Muscle layer of duodenum (tissue), 2 donors: ENCODE measurements at regions not wholly inside any gene's neighbourhood (a gene's known extent, or its start where the extent isn't known, plus 50 kb on each side); places are given as distances from the start of the nearest gene placed in this dataset.

Experiments used
- H3K27ac ChIP-seq: one replicate; pipeline ENCODE4 v1.7.0; 2013; ENCODE audit warnings: mild to moderate bottlenecking, low read length
- H3K27me3 ChIP-seq: one replicate; pipeline ENCODE4 v1.7.0; 2013; ENCODE audit warnings: low read depth, mild to moderate bottlenecking, control low read depth, low read length
- H3K36me3 ChIP-seq, 2 donors: one replicate each; pipeline ENCODE4 v1.7.0; 2013; ENCODE audit warnings: low read length in 2 of 2, control low read depth in 1 of 2, mild to moderate bottlenecking in 1 of 2; ENCODE audit not compliant: insufficient read depth in 2 of 2, control insufficient read depth in 1 of 2
- H3K4me1 ChIP-seq, 2 donors: one replicate each; pipeline ENCODE4 v1.7.0; 2013; ENCODE audit warnings: low read length in 2 of 2, mild to moderate bottlenecking in 2 of 2, control low read depth in 1 of 2, moderate library complexity in 1 of 2; ENCODE audit not compliant: insufficient read depth in 2 of 2, control insufficient read depth in 1 of 2
- H3K4me3 ChIP-seq, 2 donors: one replicate each; pipeline ENCODE4 v1.7.0; 2013; ENCODE audit warnings: low read length in 2 of 2, low read depth in 1 of 2, mild to moderate bottlenecking in 1 of 2
- H3K9me3 ChIP-seq, 2 donors: one replicate each; pipeline ENCODE4 v1.7.0; 2013; ENCODE audit warnings: low read length in 2 of 2, control low read depth in 1 of 2, mild to moderate bottlenecking in 1 of 2; ENCODE audit not compliant: control insufficient read depth in 1 of 2
- donor health status: healthy.

DNA sequence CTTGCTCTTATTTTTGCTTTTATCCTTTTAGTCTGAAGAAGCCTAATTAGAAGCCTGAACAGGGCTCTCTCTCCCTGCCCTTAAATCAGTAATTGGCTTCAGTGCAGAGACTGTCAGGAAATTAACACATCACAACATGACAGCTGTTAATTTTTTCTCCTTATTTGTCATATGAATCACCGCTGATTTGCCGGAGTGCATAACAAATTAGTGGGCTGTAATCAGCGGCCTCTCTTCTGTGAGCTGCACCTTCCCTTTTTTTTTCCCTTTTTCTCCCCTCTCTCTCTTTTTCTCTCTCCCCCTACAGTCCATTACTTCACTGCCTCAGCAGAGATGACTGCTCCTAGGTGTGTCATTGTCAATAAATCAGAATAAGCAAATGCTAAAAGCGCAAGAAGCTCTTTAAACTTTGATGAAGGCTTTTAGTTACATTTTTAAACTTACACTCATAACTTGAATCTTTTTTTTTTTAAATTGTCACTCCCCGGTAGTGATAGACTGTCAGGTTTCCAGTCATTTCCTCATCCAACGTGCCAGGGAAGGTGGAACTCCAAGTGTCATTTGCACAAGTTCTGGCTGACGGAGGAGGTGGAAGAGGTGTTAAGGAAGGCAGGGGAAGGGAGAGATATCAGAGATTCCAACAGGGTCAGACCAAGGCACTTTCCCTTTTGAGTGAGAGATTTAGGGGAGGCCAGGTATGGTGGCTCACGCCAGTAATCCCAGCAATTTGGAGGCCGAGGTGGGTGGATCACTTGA is 197.1 kb upstream of the TSHZ3 start:
- Histone ChIP-seq H3K27ac (no peak overlapping the region), H3K4me3 (no peak overlapping the region), H3K36me3 (no peaks in the 10 kb centered on the region), H3K4me1 (no peaks in the 10 kb centered on the region), H3K9me3 (no peaks in the 10 kb centered on the region), H3K27me3 (no peaks in the 10 kb centered on the region)

DNA sequence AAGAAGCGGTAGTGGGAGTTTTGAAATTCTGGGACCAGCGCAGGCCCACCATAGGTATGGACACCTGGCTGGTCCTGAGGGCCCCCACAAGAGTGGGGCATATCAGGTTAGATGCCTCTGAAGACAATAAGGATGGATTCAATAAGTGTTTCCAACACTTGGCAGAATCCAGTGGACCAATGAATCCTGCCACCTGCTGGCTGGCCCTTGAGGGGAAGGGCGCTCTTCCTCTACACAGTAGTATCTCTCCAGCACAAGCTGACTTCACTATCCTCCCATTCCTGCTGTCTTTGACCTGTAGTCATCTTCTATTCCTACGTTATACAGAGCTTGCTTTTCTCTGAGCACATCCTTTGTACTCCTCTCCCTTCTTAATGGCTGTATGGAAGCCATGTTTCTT is 199.7 kb upstream of the TSHZ3 start:
- H3K4me3 ChIP-seq = no peak overlapping the region
- no peaks in the 10 kb centered on the region for H3K4me1 ChIP-seq
- no peaks in the 10 kb centered on the region for H3K27me3 ChIP-seq
- no peaks in the 10 kb centered on the region for H3K36me3 ChIP-seq
- no peaks in the 10 kb centered on the region for H3K9me3 ChIP-seq
- H3K27ac ChIP-seq = no peak overlapping the region

DNA sequence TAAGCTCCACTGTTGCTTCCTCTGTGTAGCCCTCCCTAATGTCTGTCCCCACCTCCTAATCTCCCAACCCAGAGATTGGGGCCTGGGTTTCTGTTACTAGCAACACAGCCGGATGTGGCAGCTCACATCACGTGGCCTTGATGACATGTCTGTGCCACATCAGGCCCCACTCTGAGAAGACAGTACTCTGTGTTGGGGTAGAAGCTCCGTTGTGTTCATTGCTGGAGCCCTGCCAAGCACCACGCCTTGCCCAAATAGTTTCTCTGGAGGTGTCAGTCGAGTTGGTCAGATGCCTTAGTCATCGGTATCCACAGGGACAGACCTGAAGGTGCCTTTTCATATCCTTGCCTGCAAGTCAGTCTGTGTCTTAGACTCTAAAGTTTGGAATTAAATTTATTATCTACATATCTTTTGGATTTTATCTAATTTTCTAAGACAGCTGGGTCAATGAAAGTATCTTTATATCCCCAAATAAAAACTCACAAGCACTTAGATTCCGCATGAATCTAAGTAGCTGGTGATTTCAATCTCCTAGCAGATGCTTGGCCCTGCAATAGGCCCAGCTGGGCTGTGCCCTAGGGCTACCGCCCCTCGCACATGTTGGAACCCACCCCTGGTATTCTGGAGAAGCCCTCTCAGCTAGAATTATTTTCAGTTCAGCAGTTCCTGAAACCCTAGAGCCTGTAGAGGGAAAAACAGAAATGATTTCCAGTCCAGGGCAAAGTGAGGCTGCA is 204.0 kb upstream of the TSHZ3 start:
- Histone ChIP-seq H3K27ac (no peak overlapping the region), H3K4me1 (no peaks in the 10 kb centered on the region), H3K36me3 (no peaks in the 10 kb centered on the region), H3K9me3 (no peaks in the 10 kb centered on the region), H3K27me3 (no peaks in the 10 kb centered on the region), H3K4me3 (no peak overlapping the region)

DNA sequence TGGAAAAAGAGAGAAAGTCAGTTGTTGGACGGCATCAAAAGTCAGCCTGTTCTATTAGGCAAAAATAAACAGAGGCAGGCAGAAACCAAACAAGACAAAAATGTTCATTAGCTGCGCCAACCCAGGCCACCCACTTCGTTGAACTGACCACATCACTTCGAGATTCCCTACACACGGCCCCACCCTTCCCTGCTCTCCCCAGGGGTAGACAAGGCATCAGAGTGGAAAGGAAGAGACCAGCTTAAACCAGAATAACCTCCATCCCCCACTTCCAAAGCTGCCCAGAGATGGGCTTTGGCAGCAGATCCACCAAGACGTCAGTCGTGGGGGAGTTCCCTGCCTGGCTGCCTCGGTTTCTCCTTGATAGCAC is 204.6 kb upstream of the TSHZ3 start:
- no peaks in the 10 kb centered on the region for H3K9me3 ChIP-seq
- no peak overlapping the region for H3K4me3 ChIP-seq
- no peaks in the 10 kb centered on the region for H3K36me3 ChIP-seq
- H3K27ac ChIP-seq = no peak overlapping the region
- H3K4me1 ChIP-seq = no peaks in the 10 kb centered on the region
- no peaks in the 10 kb centered on the region for H3K27me3 ChIP-seq

DNA sequence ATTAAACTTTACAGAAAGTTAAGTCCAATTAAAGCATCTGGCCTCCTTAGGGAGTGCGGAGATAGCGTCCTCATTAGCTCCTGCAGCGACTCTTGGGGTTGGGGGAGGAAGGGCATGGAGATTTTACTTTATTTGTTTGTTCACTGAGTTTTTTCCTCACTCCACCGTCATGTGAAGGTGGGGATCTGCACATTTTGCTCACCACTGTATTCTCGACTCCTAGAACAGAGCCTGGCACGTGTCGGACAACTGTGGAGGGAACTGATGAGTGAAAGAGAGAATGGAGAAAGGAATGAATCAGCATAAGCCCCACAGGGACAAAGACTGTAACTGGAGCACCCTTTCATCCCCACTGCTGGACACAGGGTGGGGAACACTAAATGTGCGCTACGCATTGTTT is 205.1 kb upstream of the TSHZ3 start:
- no peaks in the 10 kb centered on the region for H3K27me3 ChIP-seq
- no peak overlapping the region for H3K27ac ChIP-seq
- peaks cover 0 to 4% of the 10 kb centered on the region in 2 donors for H3K9me3 ChIP-seq
- H3K4me1 ChIP-seq = no peaks in the 10 kb centered on the region
- H3K4me3 ChIP-seq = no peak overlapping the region
- no peaks in the 10 kb centered on the region for H3K36me3 ChIP-seq

DNA sequence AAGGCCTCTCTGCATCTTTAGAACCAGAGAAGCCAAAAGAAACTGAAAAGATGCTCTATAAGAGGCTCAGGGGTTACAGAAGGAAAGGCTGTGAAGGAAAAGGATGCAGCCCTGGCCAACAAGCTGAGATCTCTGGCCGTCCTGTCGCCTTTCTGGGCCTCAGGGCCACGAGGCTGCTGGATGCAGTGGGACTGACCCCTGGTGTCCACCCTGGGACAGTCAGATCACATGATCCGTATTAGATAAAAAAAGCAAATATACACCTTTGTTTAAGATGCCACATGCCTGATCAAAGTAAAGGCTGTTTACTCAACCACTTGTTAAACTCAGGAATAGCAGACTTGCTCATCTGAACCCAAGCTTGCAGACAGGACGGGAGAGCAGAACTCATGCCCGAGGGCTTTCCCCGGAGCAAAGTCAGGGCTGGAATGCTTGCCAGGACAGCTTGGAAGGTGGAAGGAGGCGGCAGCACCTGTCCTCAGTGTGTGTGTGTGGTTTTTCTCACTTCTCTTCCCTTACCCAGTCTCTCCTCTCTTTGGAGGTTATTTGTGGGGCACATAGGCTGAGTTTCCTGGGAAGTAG is 206.5 kb upstream of the TSHZ3 start:
- Histone ChIP-seq H3K4me1 (no peaks in the 10 kb centered on the region), H3K9me3 (peaks cover 0 to 8% of the 10 kb centered on the region in 2 donors), H3K4me3 (no peak overlapping the region), H3K36me3 (no peaks in the 10 kb centered on the region), H3K27ac (no peak overlapping the region), H3K27me3 (no peaks in the 10 kb centered on the region)

DNA sequence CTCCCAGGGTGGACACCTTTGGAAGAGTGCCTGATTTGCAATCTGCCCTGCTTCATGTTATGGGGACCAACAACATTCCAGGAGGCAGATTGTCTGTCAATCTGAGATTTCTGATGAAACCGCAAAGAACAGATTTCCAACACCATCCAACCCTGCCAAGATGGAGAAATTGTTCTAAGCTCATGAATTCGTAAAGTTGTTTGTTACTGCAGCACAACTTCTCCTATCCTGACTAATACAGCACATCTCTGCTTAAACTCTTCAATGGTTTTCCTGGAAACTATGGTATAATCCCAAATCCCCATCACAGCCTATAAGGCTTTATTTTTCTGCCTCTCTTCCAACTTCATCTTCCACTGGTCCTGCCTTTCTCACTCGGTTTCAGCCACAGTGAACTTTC is 210.3 kb upstream of the TSHZ3 start:
- H3K36me3 ChIP-seq = no peaks in the 10 kb centered on the region
- no peaks in the 10 kb centered on the region for H3K4me1 ChIP-seq
- no peak overlapping the region for H3K27ac ChIP-seq
- H3K4me3 ChIP-seq = no peak overlapping the region
- H3K27me3 ChIP-seq = no peaks in the 10 kb centered on the region
- peaks cover 0 to 8% of the 10 kb centered on the region in 2 donors for H3K9me3 ChIP-seq

DNA sequence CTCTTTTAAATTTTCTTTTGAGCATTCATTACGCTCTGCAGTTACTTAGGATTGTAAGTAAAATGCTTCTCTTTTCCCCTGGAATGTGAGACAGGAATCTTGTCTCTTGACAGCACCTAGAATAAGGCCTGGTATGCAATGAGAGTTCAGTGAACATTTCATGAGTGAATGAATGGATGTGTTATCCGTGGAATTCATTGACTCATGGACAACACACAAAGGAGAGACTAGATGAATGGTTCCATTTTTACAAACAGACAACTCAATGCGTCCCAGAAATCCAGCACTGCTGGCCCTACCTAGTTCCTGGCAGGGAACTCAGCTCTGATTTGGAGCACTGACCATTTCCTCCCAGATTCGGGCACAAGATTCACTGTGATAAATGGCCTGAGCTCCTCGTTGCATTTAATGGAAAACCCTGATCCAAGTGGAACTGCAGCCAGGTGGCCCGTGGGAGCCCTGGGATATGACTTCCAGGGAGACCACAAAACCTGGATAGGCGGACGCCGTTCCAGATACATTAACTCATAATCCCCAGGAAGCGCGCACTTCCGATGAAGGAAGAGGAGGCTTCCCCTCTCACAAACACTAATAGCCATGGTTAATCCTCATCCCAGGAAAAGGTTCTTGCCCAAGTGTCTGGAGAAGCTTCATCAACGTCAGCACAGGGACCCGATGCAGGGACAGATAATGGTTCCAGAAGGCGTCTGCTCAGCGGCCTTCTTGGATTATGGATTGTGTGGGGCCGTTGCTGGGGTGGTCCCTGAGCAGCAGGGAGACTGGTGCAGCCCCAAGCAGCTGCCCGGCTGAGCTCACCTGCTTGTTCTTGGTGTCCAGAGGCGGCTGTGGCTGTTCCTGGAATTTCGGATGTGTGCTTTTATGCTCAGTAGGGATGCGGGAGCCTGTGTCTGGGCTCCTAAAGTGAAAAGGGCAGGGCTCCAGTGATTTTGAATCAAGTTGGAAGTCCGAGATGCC is 211.1 kb upstream of the TSHZ3 start:
- H3K4me1 ChIP-seq = no peaks in the 10 kb centered on the region
- no peak overlapping the region for H3K4me3 ChIP-seq
- peaks cover 0 to 8% of the 10 kb centered on the region in 2 donors for H3K9me3 ChIP-seq
- no peak overlapping the region for H3K27ac ChIP-seq
- H3K36me3 ChIP-seq = no peaks in the 10 kb centered on the region
- no peaks in the 10 kb centered on the region for H3K27me3 ChIP-seq

DNA sequence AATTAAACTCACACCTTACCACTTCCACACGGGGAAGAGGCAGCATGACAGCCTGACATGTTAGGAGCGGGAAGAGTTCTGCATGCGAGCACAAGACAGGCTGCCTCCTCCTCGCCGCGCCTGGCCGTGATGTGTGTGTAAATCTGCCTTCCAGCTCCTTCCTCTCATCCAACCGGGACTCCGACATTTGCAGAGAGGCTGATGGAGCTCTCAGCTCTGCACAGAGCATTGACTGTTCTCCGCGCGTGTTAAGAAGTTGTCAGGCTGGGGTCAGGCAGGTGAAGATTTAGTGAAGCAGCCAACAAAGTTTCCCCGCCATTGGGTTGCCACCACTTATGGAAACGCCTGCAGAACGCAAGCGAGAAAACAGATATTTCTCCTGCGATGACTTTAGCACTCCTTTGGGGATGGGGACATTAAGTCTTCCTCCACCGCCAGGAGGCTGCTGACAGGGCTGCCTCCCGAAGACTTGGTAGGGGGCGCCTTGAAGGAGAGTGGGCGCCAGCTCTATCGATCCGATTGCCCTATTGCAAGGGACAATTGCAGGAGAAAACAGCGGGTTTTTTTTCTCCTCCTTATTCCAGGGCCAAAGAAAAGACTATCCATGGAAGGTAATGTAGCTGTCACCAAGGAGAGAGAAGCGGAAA is 213.9 kb upstream of the TSHZ3 start:
- Histone ChIP-seq H3K27ac (no peak overlapping the region), H3K4me3 (no peak overlapping the region), H3K36me3 (no peaks in the 10 kb centered on the region), H3K27me3 (no peaks in the 10 kb centered on the region), H3K4me1 (no peaks in the 10 kb centered on the region), H3K9me3 (peaks cover 0 to 8% of the 10 kb centered on the region in 2 donors)

DNA sequence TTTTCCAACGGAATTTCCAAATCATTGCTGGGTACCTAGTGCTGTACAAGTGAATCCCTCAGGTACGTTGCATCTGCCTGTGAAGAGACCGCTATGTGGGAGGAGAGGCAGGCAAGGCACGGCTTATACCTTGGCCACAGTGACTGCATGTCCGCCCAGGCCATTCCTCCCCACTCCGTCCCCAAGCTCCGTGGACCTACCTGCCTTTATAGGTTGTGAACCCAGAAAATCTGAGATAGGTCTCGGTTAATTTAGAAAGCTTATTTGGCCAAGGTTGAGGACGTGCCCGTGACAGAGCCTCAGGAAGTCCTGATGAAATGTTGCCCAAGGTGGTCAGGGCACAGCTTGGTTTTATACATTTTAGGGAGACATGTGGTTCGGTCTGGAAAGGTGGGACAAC is 218.5 kb upstream of the TSHZ3 start:
- no peaks in the 10 kb centered on the region for H3K36me3 ChIP-seq
- H3K4me1 ChIP-seq = no peaks in the 10 kb centered on the region
- no peak overlapping the region for H3K27ac ChIP-seq
- no peaks in the 10 kb centered on the region for H3K9me3 ChIP-seq
- H3K4me3 ChIP-seq = no peak overlapping the region
- H3K27me3 ChIP-seq = no peaks in the 10 kb centered on the region
